ENCODE measurements at regions not wholly inside any gene's neighbourhood (a gene's known extent, or its start where the extent isn't known, plus 50 kb on each side); places are given as distances from the start of the nearest gene placed in this dataset.

DNA sequence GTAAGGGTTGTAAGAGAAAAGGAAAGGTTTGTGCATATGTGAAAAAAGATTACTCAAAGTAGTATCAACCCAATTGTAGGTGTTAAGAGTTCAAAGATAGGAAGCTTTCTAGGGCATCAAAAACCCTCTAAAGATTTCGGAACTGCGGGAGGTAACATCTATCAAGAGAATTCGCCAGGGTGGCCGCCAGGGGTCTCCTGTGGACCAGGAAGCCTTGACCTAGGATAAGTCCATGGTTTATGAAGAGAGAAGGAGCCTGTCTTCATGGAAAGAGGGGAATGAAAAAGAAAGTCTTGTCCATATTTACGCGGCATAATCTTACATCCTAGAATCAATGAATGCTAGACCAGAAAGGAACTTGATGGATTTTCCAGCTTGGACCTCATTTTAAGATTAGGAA, 140.7 kb upstream of the CALCR start:
- Histone ChIP-seq H4K5ac (ENCODE audit: low read depth, low read length) (no peak overlapping the region), H3K9me3 (ENCODE audit: control insufficient read depth, insufficient read depth, low read length) (no peaks in the 10 kb centered on the region), H3K4me1 (ENCODE audit: control insufficient read depth, insufficient read depth, low read length) (no peaks in the 10 kb centered on the region), H3K4me3 (ENCODE audit: insufficient read depth, low read depth, low read length) (no peak overlapping the region), H3K56ac (ENCODE audit: extremely low read depth, insufficient read depth, low read length) (no peak overlapping the region), H3K14ac (replicated peaks; ENCODE audit: low read depth, low read length) (no peak overlapping the region), H3K9me1 (ENCODE audit: insufficient read depth, low read length) (no peaks in the 10 kb centered on the region), H2AK9ac (replicated peaks; ENCODE audit: low read depth, low read length, poor library complexity) (no peak overlapping the region), H4K91ac (ENCODE audit: insufficient read depth, low read depth, low read length) (no peak overlapping the region), H3K4me2 (ENCODE audit: low read depth, low read length) (no peak overlapping the region), H3K27ac (ENCODE audit: insufficient read depth, low read length) (no peak overlapping the region), H3K36me3 (ENCODE audit: control insufficient read depth, insufficient read depth, low read length) (no peaks in the 10 kb centered on the region), H3K27me3 (ENCODE audit: control insufficient read depth, insufficient read depth, low read length) (no peaks in the 10 kb centered on the region; the same call in 1 of the 2 replicates), H4K20me1 (ENCODE audit: insufficient read depth, low read length) (no peaks in the 10 kb centered on the region), H3K18ac (ENCODE audit: low read depth, low read length) (no peak overlapping the region), H2BK20ac (ENCODE audit: low read depth, low read length) (no peak overlapping the region), H3K79me1 (ENCODE audit: low read depth in 1 of 2, low read length in 2 of 2) (no peaks in the 10 kb centered on the region), H3K9ac (ENCODE audit: low read depth, low read length) (no peak overlapping the region), H4K8ac (ENCODE audit: low read depth in 2 of 2, low read length in 2 of 2) (no peak overlapping the region), H2AFZ (replicated peaks; ENCODE audit: low read length, poor library complexity) (no peak overlapping the region), H3K23ac (ENCODE audit: low read depth, low read length) (no peak overlapping the region), H2BK15ac (ENCODE audit: low read depth, low read length) (no peak overlapping the region), H2BK120ac (ENCODE audit: low read depth, low read length) (no peak overlapping the region), H3K4ac (ENCODE audit: low read depth, low read length) (no peak overlapping the region), H2AK5ac (ENCODE audit: low read depth, low read length) (no peak overlapping the region), H2BK5ac (ENCODE audit: low read depth, low read length, poor library complexity, severe bottlenecking) (no peak overlapping the region)
- intact Hi-C loops (cut with micrococcal nuclease), result loop anchor here (1.0 to 10.0 kb wide), 5 partner anchors 187 to 562 kb away; no protein-coding TSS in a partner anchor
- dilution Hi-C loops (cut with HindIII; ENCODE audit: low sequenced_read_pairs, unreplicated experiment), result no loop called here
- TF ChIP-seq RFX5 (IDR thresholded peaks at IDR 0.05; ENCODE audit: low read depth, low read length), result no peak
- TF ChIP-seq FOS (IDR thresholded peaks at IDR 0.05; ENCODE audit: low read depth, low read length), result no peak
- TF ChIP-seq, protein P1, sequence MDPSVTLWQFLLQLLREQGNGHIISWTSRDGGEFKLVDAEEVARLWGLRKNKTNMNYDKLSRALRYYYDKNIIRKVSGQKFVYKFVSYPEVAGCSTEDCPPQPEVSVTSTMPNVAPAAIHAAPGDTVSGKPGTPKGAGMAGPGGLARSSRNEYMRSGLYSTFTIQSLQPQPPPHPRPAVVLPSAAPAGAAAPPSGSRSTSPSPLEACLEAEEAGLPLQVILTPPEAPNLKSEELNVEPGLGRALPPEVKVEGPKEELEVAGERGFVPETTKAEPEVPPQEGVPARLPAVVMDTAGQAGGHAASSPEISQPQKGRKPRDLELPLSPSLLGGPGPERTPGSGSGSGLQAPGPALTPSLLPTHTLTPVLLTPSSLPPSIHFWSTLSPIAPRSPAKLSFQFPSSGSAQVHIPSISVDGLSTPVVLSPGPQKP (IDR thresholded peaks at IDR 0.05; ENCODE audit: borderline replicate concordance, low read depth, low read length), result no peak
- TF ChIP-seq CEBPB (IDR thresholded peaks at IDR 0.05; ENCODE audit: low read depth, low read length), result no peak
- peak; percentile 68 for TF ChIP-seq SMC3 (IDR thresholded peaks at IDR 0.05; ENCODE audit: low read depth, low read length)
- no peak for TF ChIP-seq MXI1 (IDR thresholded peaks at IDR 0.05; ENCODE audit: borderline replicate concordance, low read depth, low read length)
- TF ChIP-seq, protein P2, sequence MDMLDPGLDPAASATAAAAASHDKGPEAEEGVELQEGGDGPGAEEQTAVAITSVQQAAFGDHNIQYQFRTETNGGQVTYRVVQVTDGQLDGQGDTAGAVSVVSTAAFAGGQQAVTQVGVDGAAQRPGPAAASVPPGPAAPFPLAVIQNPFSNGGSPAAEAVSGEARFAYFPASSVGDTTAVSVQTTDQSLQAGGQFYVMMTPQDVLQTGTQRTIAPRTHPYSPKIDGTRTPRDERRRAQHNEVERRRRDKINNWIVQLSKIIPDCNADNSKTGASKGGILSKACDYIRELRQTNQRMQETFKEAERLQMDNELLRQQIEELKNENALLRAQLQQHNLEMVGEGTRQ (IDR thresholded peaks at IDR 0.05; ENCODE audit: low read depth, low read length), result no peak
- no peak for TF ChIP-seq MAFK (IDR thresholded peaks at IDR 0.05; ENCODE audit: low read depth, low read length)
- peak; percentile 63 for TF ChIP-seq RAD21 (IDR thresholded peaks at IDR 0.05; ENCODE audit: low read length)
- TF ChIP-seq POLR2A (IDR thresholded peaks at IDR 0.05; ENCODE audit: low read depth, low read length), result no peak
- TF ChIP-seq MAZ (IDR thresholded peaks at IDR 0.05; ENCODE audit: borderline replicate concordance, low read depth, low read length), result no peak
- no peak for TF ChIP-seq NFE2L2 (IDR thresholded peaks at IDR 0.05; ENCODE audit: low read depth, low read length)
- TF ChIP-seq, protein P3, sequence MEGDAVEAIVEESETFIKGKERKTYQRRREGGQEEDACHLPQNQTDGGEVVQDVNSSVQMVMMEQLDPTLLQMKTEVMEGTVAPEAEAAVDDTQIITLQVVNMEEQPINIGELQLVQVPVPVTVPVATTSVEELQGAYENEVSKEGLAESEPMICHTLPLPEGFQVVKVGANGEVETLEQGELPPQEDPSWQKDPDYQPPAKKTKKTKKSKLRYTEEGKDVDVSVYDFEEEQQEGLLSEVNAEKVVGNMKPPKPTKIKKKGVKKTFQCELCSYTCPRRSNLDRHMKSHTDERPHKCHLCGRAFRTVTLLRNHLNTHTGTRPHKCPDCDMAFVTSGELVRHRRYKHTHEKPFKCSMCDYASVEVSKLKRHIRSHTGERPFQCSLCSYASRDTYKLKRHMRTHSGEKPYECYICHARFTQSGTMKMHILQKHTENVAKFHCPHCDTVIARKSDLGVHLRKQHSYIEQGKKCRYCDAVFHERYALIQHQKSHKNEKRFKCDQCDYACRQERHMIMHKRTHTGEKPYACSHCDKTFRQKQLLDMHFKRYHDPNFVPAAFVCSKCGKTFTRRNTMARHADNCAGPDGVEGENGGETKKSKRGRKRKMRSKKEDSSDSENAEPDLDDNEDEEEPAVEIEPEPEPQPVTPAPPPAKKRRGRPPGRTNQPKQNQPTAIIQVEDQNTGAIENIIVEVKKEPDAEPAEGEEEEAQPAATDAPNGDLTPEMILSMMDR (conservative IDR thresholded peaks at IDR 0.05; ENCODE audit: low read depth, low read length), result peak; percentile 62
- ATAC-seq (ENCODE audit: low read depth) (peak; percentile 82), DNase-seq (peak; percentile 39)
- in situ Hi-C loops (cut with MboI; ENCODE audit: low sequenced_read_pairs), result loop anchor here (10.0 kb wide), 1 partner anchor 510 kb away; no protein-coding TSS in a partner anchor
- ChIA-PET POLR2A (ENCODE audit: unreplicated experiment) (no interaction called here), CTCF (interaction anchor here (0.7 kb wide), 1 partner anchor 10 kb away, joined by 3 read pairs; no protein-coding TSS in a partner anchor)
- no CpG with 5 or more reads among the region's 6 CpGs for WGBS, 2 experiments (ENCODE audit: extremely low coverage in 2 of 2, insufficient read length in 1 of 2)
- no TSS peak for BruUV-seq (replicated peaks)

Data from IMR-90 (cell line).